Keratinocyte (primary cell): ENCODE measurements at regions not wholly inside any gene's neighbourhood (a gene's known extent, or its start where the extent isn't known, plus 50 kb on each side); places are given as distances from the start of the nearest gene placed in this dataset.

Experiments used
- DNase-seq: peaks from one replicate; pipeline ENCODE4 v3.0.0-alpha.2; 2011; ENCODE audit warnings: low read depth, missing footprints, low spot score
- FAIRE-seq: peaks from 2 replicates; lab custom pipeline; 2011; peaks lifted over from hg19 to GRCh38; lab: Jason Lieb, UNC
- H2AFZ ChIP-seq: 2 replicates; pipeline ENCODE4 v1.6.0; 2012; ENCODE audit warnings: low read length, control low read depth, inconsistent platforms; ENCODE audit not compliant: control insufficient read depth
- H3K27ac ChIP-seq: 2 replicates; pipeline ENCODE4 v1.5.1; 2011; ENCODE audit warnings: low read length; ENCODE audit not compliant: control insufficient read depth, insufficient read depth
- H3K27me3 ChIP-seq: 3 replicates; pipeline ENCODE4 v1.6.0; 2011; ENCODE audit warnings: low read length; ENCODE audit not compliant: control insufficient read depth, insufficient read depth; ENCODE audit errors: extremely low read depth
- H3K36me3 ChIP-seq, 2 experiments: 2 replicates in 1 of 2; 3 replicates in 1 of 2; pipeline ENCODE4 v1.5.1; 2011; ENCODE audit warnings: low read length in 2 of 2, mild to moderate bottlenecking in 1 of 2; ENCODE audit not compliant: control insufficient read depth in 2 of 2, insufficient read depth in 2 of 2; ENCODE audit errors: extremely low read depth in 1 of 2
- H3K4me1 ChIP-seq: 3 replicates; pipeline ENCODE4 v1.5.1; 2011; ENCODE audit warnings: low read length; ENCODE audit not compliant: control insufficient read depth, insufficient read depth; ENCODE audit errors: extremely low read depth
- H3K4me2 ChIP-seq: 3 replicates; pipeline ENCODE4 v1.6.0; 2011; ENCODE audit warnings: low read depth, low read length; ENCODE audit not compliant: control insufficient read depth, insufficient read depth; ENCODE audit errors: extremely low read depth
- H3K4me3 ChIP-seq, 3 experiments: fragments of 200-600 bp in 1 of 3; sonication (generic) in 1 of 3; 2 replicates in 2 of 3; 3 replicates in 1 of 3; pipeline ENCODE4 v1.5.1; 2011 to 2016; ENCODE audit warnings: low read length in 3 of 3, mild to moderate bottlenecking in 3 of 3, control low read depth in 2 of 3, inconsistent platforms in 1 of 3, low read depth in 1 of 3, mixed read lengths in 1 of 3, mixed run types in 1 of 3, moderate library complexity in 1 of 3; ENCODE audit not compliant: control insufficient read depth in 2 of 3, insufficient read depth in 2 of 3; ENCODE audit errors: extremely low read depth in 1 of 3
- H3K79me2 ChIP-seq: 2 replicates; pipeline ENCODE4 v1.6.0; 2012; ENCODE audit warnings: low read length; ENCODE audit not compliant: control insufficient read depth, insufficient read depth
- H3K9ac ChIP-seq: 3 replicates; pipeline ENCODE4 v1.6.0; 2011; ENCODE audit warnings: low read length; ENCODE audit not compliant: control insufficient read depth, insufficient read depth; ENCODE audit errors: extremely low read depth
- H3K9me1 ChIP-seq: 3 replicates; pipeline ENCODE4 v1.6.0; 2011; ENCODE audit warnings: low read length; ENCODE audit not compliant: control insufficient read depth, insufficient read depth; ENCODE audit errors: extremely low read depth
- H3K9me3 ChIP-seq: 2 replicates; pipeline ENCODE4 v1.5.1; 2012; ENCODE audit warnings: low read depth, low read length; ENCODE audit not compliant: control insufficient read depth
- H4K20me1 ChIP-seq: 3 replicates; pipeline ENCODE4 v1.6.0; 2011; ENCODE audit warnings: low read length; ENCODE audit not compliant: control insufficient read depth, insufficient read depth; ENCODE audit errors: extremely low read depth
- EZH2 ChIP-seq: IDR thresholded peaks from one replicate; pipeline ENCODE4 v1.6.1; 2012; ENCODE audit warnings: inconsistent platforms, mild to moderate bottlenecking, low read length, moderate library complexity
- dilution Hi-C: fragments of 300-500 bp; cut with MboI; formaldehyde crosslinking; loops from one replicate; pipeline ENCODE4 v1.7.0; 2020; ENCODE audit warnings: low sequenced_read_pairs; ENCODE audit not compliant: extremely low pct_ligation_motif_present
- TF ChIP-seq, protein P1 (sequence below), 3 experiments: IDR thresholded peaks in 1 of 3; conservative IDR thresholded peaks in 1 of 3; optimal IDR thresholded peaks in 1 of 3; 2 replicates in 2 of 3; 3 replicates in 1 of 3; pipeline versions ENCODE3 to v1.5.1; 2011; ENCODE audit warnings: low read length in 3 of 3, mild to moderate bottlenecking in 3 of 3, moderate library complexity in 2 of 3, control low read depth in 1 of 3, inconsistent platforms in 1 of 3; ENCODE audit not compliant: insufficient read depth in 2 of 3; ENCODE audit errors: extremely low read depth in 1 of 3

- Histone ChIP-seq H3K9me1 (no peaks in the 10 kb centered on the region), H3K4me3 (no peak overlapping the region), H3K9ac (no peak overlapping the region), H3K4me2 (no peak overlapping the region), H3K36me3 (no peaks in the 10 kb centered on the region), H3K4me1 (no peaks in the 10 kb centered on the region), H3K27ac (no peak overlapping the region), H3K27me3 (no peaks in the 10 kb centered on the region), H3K9me3 (no peaks in the 10 kb centered on the region), H2AFZ (no peak overlapping the region), H3K79me2 (no peaks in the 10 kb centered on the region), H4K20me1 (no peaks in the 10 kb centered on the region)
- no peak for DNase-seq
- no peak for FAIRE-seq
- no peak for TF ChIP-seq EZH2
- TF ChIP-seq, protein P1, sequence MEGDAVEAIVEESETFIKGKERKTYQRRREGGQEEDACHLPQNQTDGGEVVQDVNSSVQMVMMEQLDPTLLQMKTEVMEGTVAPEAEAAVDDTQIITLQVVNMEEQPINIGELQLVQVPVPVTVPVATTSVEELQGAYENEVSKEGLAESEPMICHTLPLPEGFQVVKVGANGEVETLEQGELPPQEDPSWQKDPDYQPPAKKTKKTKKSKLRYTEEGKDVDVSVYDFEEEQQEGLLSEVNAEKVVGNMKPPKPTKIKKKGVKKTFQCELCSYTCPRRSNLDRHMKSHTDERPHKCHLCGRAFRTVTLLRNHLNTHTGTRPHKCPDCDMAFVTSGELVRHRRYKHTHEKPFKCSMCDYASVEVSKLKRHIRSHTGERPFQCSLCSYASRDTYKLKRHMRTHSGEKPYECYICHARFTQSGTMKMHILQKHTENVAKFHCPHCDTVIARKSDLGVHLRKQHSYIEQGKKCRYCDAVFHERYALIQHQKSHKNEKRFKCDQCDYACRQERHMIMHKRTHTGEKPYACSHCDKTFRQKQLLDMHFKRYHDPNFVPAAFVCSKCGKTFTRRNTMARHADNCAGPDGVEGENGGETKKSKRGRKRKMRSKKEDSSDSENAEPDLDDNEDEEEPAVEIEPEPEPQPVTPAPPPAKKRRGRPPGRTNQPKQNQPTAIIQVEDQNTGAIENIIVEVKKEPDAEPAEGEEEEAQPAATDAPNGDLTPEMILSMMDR (optimal IDR thresholded peaks at IDR 0.05 in 1 of 3, IDR thresholded peaks at IDR 0.05 in 1 of 3, conservative IDR thresholded peaks at IDR 0.05 in 1 of 3; ENCODE audit: extremely low read depth in 1 of 3, insufficient read depth in 2 of 3, low read length in 3 of 3): no peak
- dilution Hi-C loops: no loop called here
These were observed 287.0 kb downstream of the GASK1B start for GRCh38 chr4:157885811-157886210.

GRCh38 chr4:157882901-157883300 lies 289.9 kb downstream of the GASK1B start:
- TF ChIP-seq, protein P1 (optimal IDR thresholded peaks at IDR 0.05 in 1 of 3, IDR thresholded peaks at IDR 0.05 in 1 of 3, conservative IDR thresholded peaks at IDR 0.05 in 1 of 3; ENCODE audit: extremely low read depth in 1 of 3, insufficient read depth in 2 of 3, low read length in 3 of 3): no peak
- TF ChIP-seq EZH2: no peak
- Histone ChIP-seq H3K36me3 (no peaks in the 10 kb centered on the region), H3K4me3 (no peak overlapping the region), H3K9ac (no peak overlapping the region), H4K20me1 (no peaks in the 10 kb centered on the region), H3K9me3 (no peaks in the 10 kb centered on the region), H3K4me1 (no peaks in the 10 kb centered on the region), H2AFZ (no peak overlapping the region), H3K4me2 (no peak overlapping the region), H3K27ac (no peak overlapping the region), H3K79me2 (no peaks in the 10 kb centered on the region), H3K9me1 (no peaks in the 10 kb centered on the region), H3K27me3 (no peaks in the 10 kb centered on the region)
- no peak for FAIRE-seq
- DNase-seq: no peak
- dilution Hi-C loops: no loop called here
